GM19372 (cell line): ENCODE measurements at regions not wholly inside any gene's neighbourhood (a gene's known extent, or its start where the extent isn't known, plus 50 kb on each side); places are given as distances from the start of the nearest gene placed in this dataset.

Experiments
- ATAC-seq: cut with Tn5 transposase; IDR thresholded peaks from one replicate; pipeline ENCODE4 v1.9.1; 2021; ENCODE audit warnings: mild to moderate bottlenecking, low read depth, moderate library complexity; ENCODE audit not compliant: unreplicated experiment

DNA sequence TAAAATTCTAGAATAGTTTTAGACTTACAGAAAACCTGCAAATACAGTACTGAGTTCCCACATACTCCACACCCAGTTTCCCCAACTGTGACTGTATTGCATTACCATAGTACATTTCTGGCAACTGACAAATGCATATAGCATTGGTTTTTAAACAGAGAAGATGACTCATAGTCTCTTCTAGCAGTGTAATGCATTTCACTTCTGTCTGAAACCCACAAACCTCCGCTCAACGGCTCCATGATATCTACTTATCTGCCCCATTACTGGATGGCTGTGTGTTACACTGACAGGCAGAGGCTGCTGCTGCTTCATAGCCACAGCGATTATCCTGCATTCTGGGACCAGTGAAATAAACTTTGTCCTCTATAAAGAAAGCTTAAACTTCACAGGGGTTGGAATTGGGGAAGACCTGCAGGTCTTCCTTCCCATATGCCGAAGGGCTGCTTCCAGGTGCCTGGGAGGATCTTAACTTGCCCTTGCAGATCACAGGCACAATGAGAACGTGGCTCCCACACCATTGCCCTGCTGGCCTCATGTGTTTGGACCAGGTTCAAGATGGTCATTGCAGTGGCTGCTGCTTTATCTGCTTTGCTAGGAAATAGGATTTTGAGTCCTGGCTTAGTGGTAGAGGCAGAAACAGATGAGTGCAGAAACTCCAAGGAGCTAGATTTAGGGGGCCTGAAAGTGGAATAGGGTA is 742.6 kb upstream of the HS6ST1 start:
- peak; percentile 86 for ATAC-seq

DNA sequence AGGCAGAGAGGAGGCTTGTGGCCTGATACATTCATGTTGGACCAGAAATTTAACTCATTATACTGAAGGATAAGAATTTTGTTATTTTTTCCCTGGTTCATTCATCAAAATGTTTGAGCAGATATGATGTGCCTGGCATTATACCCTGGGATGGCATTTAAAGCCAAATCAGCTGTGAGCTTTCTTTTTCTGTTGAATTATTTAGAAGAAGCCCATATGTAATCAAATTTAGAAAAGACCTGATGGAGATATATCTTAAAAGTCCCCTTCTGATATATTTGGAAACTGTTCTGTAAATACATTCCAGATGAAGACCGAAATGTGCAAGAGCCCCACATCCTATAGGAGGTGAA is 743.1 kb upstream of the HS6ST1 start:
- no peak for ATAC-seq

DNA sequence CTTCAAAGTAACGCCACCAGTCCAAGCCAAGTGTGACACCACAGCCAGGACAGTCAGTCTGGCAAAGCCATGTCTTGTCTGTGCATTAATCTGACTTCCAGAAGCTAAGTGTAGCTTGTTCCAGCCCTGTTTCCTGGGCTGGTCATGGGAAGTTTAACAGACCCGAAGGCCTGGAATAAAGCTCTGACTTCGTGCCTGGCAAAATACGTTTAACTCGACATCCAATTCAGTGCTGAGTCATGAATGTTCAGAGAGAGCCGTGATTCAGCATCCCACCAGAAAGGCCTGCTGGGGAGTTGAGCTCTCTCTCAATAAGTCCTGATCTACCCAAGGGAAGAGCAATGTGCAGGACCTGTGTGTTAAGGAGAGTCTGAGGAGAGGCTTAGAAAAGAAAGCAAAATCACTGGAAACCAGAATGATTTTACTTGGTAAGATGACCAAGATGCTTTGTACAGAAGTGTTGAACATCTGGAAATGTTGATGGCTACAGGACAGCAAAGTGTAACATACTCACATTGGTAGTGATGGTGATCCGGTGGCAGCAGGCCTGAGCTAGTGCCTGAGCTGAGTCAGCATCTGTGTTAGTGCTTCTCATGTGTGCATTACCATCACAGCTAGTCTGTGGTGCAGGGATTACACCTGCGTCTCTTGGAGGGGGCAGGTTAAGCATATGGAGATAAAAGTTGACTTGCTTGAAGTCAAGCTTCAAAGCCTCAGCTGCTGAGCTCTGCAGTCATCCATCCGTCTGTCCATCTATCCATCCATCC is 743.7 kb upstream of the HS6ST1 start:
- no peak for ATAC-seq

DNA sequence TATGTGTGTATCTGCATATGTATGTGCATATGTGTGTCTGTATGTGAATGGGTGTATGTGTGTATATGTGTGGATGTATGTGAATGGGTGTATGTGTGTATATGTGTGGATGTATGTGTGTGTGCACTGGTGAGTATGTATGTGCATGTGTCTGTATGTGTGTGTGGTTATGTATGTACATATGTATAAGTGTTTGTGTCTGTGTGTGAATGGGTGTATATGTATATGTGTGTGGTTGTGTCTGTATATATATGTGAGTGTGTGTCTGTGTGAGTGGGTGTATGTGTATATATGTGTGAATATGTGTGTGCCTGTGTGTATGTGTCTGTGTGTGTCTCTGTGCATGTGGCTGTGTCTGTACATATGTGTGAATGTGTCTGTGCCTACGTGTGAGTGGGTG is 748.4 kb upstream of the HS6ST1 start:
- ATAC-seq, result no peak

DNA sequence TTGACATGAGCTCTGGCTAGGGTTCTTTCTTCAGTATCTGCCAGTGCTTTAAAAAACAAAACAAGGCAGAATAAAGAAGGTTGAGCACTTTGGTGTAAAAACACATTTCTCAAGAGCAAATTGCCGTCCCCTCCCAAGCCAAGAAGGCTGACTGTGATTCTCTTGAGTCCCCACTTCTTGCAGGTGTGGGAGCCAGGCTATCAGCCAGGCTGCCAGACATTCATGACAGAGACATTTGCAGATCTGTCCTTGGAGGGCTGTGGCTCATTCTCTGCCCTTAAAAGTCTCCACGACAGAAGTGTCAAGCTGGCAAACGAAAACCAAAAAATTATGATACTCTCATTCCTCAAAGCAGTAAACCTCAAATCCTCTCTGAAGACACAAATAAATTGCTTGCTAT is 749.3 kb upstream of the HS6ST1 start:
- ATAC-seq, result no peak

DNA sequence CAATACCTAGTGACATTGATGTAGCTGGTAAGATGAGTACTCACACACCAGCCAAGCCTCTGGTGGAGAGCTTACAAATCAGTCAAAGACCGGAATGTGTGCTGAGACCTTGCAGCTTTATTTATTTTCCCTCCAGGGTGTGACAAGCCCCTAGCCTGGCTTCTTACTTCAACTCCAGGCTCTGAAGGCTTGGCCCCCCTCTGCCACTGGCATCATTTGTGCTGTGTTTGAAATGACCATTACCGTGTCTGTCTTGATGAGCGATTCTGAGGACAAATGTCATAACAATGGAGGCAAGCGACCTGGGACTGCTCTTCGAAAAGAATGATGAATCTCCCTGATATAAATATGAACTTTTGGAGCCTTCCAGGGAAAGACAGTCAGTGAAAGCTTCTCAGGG is 749.9 kb upstream of the HS6ST1 start:
- ATAC-seq, result no peak

DNA sequence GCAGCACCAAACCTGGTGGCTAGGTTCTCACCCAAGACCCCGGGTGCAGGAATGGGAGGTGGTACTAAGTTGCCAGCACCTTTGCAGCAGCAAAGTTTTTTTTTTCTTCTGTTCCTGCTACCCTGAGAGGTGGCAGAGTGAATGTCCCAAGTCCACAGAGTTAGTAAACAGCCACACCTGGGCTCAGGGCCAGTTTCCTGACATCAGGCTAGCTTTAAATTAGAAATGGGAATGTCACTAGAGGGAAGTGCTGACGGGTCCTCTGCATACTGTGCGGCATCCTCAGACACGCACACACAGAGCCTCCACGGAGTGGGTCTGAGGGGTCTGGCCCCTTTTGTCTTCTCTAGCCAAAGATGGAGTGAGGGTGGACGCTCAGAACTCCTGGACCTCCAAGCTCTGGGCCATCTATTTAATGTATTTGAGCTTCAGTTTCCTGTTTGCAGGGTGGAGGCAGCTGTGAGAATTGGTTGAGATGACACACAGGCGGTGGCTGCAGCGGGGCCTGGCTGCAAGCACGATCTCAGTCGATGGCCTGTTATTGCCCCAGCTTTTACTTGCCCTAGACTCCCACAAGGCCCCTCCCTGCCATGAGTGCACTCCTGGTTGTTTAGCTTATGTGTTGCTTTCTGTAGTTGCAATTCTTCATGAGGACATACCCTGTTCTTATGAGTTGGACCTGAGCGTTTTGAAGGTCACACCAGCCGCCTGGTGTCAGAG is 751.4 kb upstream of the HS6ST1 start:
- ATAC-seq, result no peak

DNA sequence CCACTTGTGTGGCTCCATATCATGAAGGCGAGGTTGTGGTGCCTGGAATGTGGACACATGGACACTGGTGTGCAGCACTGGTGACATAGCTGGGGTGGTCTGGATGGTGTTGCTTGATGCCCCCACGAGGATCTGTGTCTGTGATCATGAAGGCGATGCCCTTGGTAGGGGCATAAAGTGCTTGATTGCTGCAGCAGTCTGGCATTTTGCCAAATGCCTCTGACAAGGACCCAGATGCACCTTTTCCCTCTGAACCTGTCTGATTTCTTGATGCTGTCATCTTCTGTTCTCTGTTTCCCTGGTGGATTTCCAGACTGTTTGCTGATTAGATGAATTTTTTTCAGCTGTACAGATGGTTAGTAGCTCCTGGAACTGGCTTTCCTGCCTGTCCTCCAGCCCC is 752.0 kb upstream of the HS6ST1 start:
- no peak for ATAC-seq

DNA sequence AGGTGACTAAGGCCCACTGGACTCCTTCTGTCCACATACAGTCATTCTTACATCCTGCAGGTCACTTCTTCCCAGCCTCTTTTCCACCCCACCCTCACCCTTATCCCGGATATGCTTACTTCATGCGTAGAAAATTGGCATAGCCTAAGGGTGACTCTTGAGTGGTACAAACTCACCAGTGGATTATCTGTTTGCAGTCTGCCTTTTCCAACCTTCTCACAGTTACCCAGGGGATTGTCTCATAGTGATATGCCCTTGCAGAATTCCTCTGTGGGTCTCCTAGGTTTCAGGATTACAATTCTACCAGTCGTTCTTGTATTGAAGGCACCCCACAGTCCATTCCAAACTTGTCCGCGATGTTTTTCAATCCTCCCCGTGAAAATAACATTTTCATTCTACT is 752.9 kb upstream of the HS6ST1 start:
- no peak for ATAC-seq

DNA sequence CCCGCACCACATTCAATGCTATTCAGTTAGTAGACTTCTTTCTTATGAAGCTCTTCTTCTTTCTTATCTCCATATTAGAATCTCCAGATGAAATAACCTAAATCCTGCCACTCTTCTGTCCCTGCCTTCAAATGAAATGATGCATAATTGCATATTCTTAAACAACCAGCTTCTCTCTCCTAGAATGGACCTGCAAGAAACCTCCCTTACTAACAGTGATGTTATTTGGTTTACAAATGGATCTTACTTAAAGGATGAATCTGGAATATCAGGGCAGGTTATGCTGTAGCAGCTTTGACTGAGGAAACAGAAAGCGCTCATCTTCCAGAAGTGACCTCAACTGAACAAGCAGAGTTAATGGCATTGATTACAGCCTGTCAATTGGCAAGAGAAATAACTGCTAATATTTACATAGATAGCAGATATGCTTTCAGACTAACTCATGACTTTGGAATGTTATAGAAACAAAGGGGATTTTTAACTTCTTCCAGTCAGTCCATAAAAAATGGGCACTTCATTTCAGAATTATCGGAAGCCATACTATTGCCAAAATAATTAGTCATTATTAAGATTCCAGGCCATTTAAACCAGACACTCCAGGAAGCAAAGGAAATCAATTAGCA is 755.7 kb upstream of the HS6ST1 start:
- no peak for ATAC-seq

DNA sequence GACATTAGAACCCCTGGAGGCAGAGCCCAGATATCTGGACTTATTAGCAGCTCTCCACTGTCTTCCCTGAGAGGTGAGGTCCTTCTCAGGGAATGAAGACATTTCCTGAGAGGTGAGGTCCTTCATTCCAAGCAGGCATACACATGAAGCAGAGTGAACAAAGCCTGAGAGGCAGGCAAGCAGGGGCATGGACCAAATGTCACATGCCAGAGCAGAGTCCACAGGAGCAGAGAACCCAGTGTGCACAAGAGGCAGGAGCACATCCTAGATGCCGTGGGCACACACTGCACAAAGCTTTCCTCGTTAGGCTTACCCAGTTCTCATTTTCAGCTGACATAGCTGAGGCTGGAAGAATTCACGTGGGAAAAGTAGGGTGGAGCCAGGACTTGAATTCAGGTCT is 759.9 kb upstream of the HS6ST1 start:
- ATAC-seq, result no peak

DNA sequence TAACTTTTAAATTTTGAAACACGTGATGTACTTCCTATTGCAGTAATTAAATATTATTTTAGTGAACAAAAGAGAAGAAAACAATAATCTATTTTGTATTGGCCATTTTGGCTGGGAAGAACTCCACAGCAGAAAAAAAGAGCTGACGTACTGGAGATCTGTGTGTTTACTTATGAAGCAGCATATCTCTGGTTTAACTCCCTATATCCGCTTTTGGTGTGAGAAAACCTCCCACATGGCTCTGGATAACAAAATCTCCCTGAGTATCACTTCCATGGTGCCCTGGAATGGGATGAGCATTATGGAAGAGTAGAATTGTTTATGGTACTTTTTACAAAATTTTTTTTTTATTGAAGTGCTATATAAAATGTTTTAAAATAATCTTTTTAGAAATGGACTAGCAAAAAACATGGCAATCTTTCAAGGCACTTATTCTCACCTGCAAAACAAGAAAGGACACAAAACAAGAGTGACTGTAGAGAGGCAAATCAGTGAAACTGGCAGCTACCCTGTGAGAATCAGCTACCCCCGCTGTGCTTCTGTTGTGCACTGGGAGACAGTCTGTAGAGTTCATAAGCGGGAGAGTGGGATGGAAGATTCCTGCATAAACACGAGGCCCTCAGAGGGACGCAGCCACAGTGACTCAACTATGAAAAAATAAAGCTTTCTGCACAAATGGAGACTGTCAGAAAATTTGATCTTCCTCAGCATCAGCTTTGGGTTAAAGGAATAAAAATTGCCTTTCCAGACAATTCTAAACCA is 762.2 kb upstream of the HS6ST1 start:
- no peak for ATAC-seq

DNA sequence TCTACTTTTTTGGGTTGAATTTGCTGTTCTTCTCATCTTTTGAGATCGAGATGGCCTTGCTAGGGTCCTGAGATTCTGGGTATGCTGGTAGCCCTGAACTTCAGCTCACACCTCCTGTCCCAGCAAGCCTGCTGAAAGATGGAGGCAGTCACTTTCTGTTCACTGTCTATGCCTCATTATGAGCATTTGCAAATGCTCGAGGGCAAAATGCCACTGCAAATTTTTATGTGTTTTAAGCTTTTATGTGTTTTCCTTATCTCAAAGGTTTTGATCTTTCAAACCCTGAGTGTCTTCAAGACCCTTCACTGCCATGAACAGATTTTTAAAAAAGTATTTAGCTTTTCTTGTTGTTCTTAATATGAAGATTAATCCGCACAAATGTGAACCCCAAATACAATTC is 766.7 kb upstream of the HS6ST1 start:
- ATAC-seq, result no peak

DNA sequence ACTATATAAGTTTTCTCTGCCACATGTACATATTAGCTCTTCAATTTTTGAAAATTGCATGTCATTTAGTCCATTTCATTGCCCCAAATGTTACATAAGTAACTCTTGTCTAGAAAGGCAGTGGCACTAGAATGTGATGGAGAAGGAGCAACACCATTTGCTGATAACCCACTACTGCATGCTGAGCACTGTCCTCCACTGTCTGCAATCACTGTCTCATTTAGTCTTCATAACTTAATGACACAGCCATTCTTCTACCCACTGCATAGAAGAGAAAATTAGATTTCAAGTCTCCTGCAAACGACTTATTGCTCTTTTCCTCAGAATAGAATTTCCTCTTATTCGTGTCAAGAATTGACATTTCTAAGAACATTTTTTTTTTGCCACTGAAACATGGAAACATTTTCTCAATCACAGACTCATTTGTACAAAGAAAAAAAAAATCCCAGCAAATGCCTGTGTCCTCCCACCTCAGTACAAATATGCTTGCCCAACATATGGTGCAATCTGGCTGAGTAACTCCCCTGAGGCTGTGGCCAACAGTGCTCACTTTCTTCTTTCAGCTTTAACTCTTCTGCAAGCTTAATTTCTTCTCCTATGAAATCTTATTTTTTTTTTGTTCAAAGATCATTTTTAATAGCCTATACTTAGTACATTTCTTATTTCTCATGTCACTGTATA is 768.6 kb upstream of the HS6ST1 start:
- ATAC-seq, result no peak

DNA sequence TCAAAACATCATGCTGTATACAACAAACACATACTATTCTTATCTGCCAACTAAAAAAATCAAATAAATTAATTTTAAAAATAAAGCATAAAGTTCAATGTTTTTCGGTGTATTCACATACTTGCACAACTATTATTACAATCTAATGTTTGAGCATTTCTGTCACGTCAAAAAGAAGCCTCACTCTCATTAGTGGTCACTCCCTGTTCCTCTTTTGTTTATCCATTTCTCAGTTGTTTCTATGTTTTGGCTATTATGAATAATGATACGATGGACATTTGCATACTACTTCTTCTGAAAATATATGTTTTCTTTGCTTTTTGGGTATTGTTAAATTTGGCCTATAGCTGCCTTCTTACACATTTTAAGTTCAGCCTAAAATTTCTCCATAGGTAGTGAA is 773.0 kb upstream of the HS6ST1 start:
- ATAC-seq, result no peak

DNA sequence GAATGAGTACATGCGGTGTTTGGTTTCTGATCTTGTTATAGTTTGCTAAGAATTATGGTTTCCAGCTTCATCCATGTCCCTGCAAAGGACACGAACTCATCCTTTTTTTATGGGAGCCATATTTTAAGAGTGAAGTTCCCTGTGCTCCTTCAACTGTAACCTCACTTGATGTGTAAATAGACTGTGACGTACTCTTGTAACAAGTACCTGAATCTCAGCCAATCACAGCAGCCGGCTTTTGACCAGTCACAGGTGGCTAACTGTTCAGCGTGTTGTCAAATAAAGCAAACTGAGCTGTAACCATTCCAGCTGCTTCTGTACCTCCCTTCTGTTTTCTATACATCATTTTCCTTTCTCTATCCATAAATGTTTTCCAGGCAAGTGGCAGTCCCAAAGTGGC is 774.3 kb upstream of the HS6ST1 start:
- ATAC-seq, result no peak

DNA sequence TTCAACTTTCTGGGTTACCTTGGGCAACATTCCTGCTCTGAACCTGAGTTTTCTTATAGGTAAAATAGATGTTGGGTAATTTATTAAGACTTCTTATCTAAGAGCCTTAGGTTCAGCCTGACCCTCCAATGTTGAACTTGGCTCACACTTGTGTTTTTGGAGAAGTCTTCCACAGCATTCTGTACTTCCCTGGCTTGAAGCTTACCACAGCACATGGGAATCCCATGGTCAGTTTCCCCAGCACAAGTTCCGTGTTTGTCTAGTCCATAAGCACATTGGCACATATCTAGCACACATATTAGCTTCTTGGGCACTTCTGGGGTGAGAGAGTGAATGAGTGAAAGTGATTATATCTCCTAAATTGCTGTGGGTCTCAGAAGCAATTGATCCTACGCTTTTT is 782.5 kb upstream of the HS6ST1 start:
- ATAC-seq, result no peak

DNA sequence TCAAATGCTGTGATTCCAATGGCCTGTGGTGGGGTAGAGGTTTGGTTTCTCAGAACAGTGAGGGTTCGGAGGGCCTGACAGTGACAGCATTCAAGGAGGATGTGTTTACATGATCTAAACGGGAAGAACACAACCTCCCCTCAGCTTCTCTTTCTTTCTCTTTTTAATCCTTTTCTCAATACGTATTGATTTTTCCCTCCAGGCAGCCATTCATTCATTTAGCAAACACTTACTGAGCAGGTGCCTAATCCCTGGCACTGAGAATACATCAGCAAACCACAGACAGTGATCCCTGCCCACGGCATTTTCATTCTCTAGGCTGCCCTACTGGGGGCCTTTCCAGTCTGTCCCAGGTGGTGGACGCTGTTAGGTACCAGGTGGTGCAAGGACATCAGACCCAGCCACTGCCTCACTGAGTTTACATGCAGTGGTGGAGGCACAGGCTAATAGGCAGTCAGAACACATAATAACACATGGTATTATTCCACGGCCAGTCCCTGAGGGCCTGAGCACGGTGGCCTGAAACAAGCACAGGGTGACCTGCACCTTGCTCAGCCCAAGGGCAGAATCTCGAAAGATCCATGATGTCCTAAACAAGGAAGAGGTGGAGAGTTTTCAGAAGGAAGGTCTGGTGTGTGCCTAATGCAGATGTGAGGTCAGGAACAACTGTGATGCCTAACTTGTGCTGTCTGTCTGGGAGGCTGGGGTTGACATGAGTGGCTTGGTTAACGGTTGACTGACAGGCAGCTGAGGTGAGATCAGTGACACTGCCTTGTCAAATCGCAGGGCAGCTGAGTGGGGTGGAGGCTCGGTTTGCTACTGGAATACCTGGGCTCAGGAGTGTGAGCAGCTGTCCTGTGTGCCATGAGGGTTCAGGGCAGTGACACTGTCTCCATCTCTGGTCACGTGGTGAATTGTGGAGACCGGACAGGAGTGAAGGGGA is 785.5 kb upstream of the HS6ST1 start:
- ATAC-seq, result no peak

DNA sequence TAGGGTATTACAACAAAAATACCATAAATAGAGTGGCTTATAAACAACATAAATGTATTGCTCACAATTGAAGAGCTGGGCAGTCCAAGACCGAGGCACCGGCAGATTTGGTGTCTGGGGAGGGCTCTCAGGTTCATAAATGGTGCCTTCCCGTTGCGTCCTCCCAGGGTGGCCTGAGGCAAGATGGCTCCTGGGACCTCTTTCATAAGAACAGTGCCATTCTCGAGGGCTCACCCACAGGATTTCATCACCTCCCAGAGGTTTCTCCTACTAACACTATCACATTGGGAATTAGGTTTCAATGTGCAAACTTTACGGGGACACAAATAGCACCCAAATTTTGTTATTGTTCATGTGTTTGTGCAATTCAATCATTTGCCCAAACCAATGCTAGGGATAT is 793.5 kb upstream of the HS6ST1 start:
- no peak for ATAC-seq
